CD4-positive, CD25-positive, alpha-beta regulatory T cell (primary cell): ENCODE measurements at regions not wholly inside any gene's neighbourhood (a gene's known extent, or its start where the extent isn't known, plus 50 kb on each side); places are given as distances from the start of the nearest gene placed in this dataset.

Experiments used
- ATAC-seq, 2 donors: fragments of 150-1000 bp; cut with Tn5 transposase; one replicate each; pipeline ENCODE4 v1.10.0; 2021; ENCODE audit warnings: low read depth in 2 of 2, moderate number of reproducible peaks in 2 of 2, moderate library complexity in 1 of 2
- DNase-seq, 3 donors: peaks; one replicate each; pipeline versions ENCODE4 v3.0.0 to v3.0.0-alpha.2; 2012 to 2022; ENCODE audit warnings: mixed read lengths in 1 of 3
- H3K27ac ChIP-seq: one replicate; pipeline ENCODE4 v1.7.0; 2013; ENCODE audit warnings: mild to moderate bottlenecking, low read length; ENCODE audit not compliant: insufficient read depth, poor library complexity, severe bottlenecking
- H3K27me3 ChIP-seq: one replicate; pipeline ENCODE4 v1.7.0; 2013; ENCODE audit warnings: low read length; ENCODE audit not compliant: control insufficient read depth, insufficient read depth
- H3K36me3 ChIP-seq: one replicate; pipeline ENCODE4 v1.7.0; 2013; ENCODE audit warnings: mild to moderate bottlenecking, low read length, moderate library complexity; ENCODE audit not compliant: control insufficient read depth, insufficient read depth
- H3K4me1 ChIP-seq: 2 replicates; pipeline ENCODE4 v1.7.0; 2013; ENCODE audit warnings: mild to moderate bottlenecking, low read length; ENCODE audit not compliant: insufficient read depth, control insufficient read depth, poor library complexity, severe bottlenecking
- H3K4me3 ChIP-seq: one replicate; pipeline ENCODE4 v1.7.0; 2013; ENCODE audit warnings: low read depth, mild to moderate bottlenecking, low read length, moderate library complexity
- H3K9me3 ChIP-seq, 2 experiments: 1 replicate in 1 of 2; 2 replicates in 1 of 2; pipeline ENCODE4 v1.7.0; 2013; ENCODE audit warnings: low read length in 2 of 2, mild to moderate bottlenecking in 1 of 2, moderate library complexity in 1 of 2; ENCODE audit not compliant: control insufficient read depth in 2 of 2
- H3K27ac Mint-ChIP-seq, 3 donors: one replicate each; pipeline ENCODE4 v1.8.0; 2020 to 2022; ENCODE audit warnings: mild to moderate bottlenecking in 3 of 3, mixed read lengths in 3 of 3, moderate library complexity in 2 of 3
- H3K27me3 Mint-ChIP-seq: one replicate; pipeline ENCODE4 v1.8.0; 2022; ENCODE audit warnings: mild to moderate bottlenecking, mixed read lengths
- H3K36me3 Mint-ChIP-seq: one replicate; pipeline ENCODE4 v1.8.0; 2020; ENCODE audit warnings: mixed read lengths
- H3K4me1 Mint-ChIP-seq, 4 donors: one replicate each; pipeline ENCODE4 v1.8.0; 2020 to 2022; ENCODE audit warnings: mixed read lengths in 4 of 4, mild to moderate bottlenecking in 1 of 4
- H3K4me3 Mint-ChIP-seq, 4 donors: one replicate each; pipeline ENCODE4 v1.8.0; 2020 to 2022; ENCODE audit warnings: mild to moderate bottlenecking in 4 of 4, mixed read lengths in 4 of 4, moderate library complexity in 3 of 4
- H3K9me3 Mint-ChIP-seq, 7 donors: one replicate each; pipeline ENCODE4 v1.8.0; 2020 to 2022; ENCODE audit warnings: mixed read lengths in 7 of 7, mild to moderate bottlenecking in 3 of 7, moderate library complexity in 2 of 7

- Histone ChIP-seq H3K36me3 (no peaks in the 10 kb centered on the region), H3K4me1 (no peaks in the 10 kb centered on the region), H3K27me3 (no peaks in the 10 kb centered on the region), H3K4me3 (no peak overlapping the region), H3K9me3 (no peaks in the 10 kb centered on the region), H3K27ac (no peak overlapping the region)
- DNase-seq (no peak), ATAC-seq (no peak)
- no peak overlapping the region for H3K4me3 Mint-ChIP-seq
- peaks cover 4% of the 10 kb centered on the region for H3K27me3 Mint-ChIP-seq
- H3K9me3 Mint-ChIP-seq: peaks cover 0 to 9% (median 0%) of the 10 kb centered on the region in 7 donors
- peaks cover 0 to 3% (median 0%) of the 10 kb centered on the region in 4 donors for H3K4me1 Mint-ChIP-seq
- H3K36me3 Mint-ChIP-seq: no peaks in the 10 kb centered on the region
- no peak overlapping the region for H3K27ac Mint-ChIP-seq
These were observed 80.8 kb downstream of the DACT1 start for GRCh38 chr14:58718226-58719205.

GRCh38 chr14:58721723-58722122 lies 84.0 kb downstream of the DACT1 start:
- no peaks in the 10 kb centered on the region for H3K36me3 Mint-ChIP-seq
- no peak overlapping the region for H3K4me3 ChIP-seq
- peaks cover 8% of the 10 kb centered on the region for H3K27me3 Mint-ChIP-seq
- H3K9me3 ChIP-seq: no peaks in the 10 kb centered on the region
- ATAC-seq: no peak
- no peak overlapping the region for H3K4me3 Mint-ChIP-seq
- no peaks in the 10 kb centered on the region for H3K4me1 ChIP-seq
- DNase-seq: no peak
- peaks cover 0 to 6% (median 0%) of the 10 kb centered on the region in 7 donors for H3K9me3 Mint-ChIP-seq
- H3K27ac Mint-ChIP-seq: no peak overlapping the region
- H3K36me3 ChIP-seq: no peaks in the 10 kb centered on the region
- no peaks in the 10 kb centered on the region for H3K4me1 Mint-ChIP-seq
- no peaks in the 10 kb centered on the region for H3K27me3 ChIP-seq
- no peak overlapping the region for H3K27ac ChIP-seq

- H3K27ac Mint-ChIP-seq: no peak overlapping the region
- no peak for DNase-seq
- no peaks in the 10 kb centered on the region for H3K27me3 ChIP-seq
- peaks cover 8% of the 10 kb centered on the region for H3K27me3 Mint-ChIP-seq
- H3K27ac ChIP-seq: no peak overlapping the region
- no peaks in the 10 kb centered on the region for H3K9me3 ChIP-seq
- no peaks in the 10 kb centered on the region for H3K36me3 ChIP-seq
- no peaks in the 10 kb centered on the region for H3K36me3 Mint-ChIP-seq
- H3K4me1 ChIP-seq: no peaks in the 10 kb centered on the region
- peaks cover 0 to 6% (median 0%) of the 10 kb centered on the region in 7 donors for H3K9me3 Mint-ChIP-seq
- no peak overlapping the region for H3K4me3 ChIP-seq
- no peaks in the 10 kb centered on the region for H3K4me1 Mint-ChIP-seq
- ATAC-seq: no peak
- H3K4me3 Mint-ChIP-seq: no peak overlapping the region
These were observed 84.7 kb downstream of the DACT1 start for GRCh38 chr14:58722441-58722840.

GRCh38 chr14:58724206-58724605 lies 86.4 kb downstream of the DACT1 start:
- Mint-ChIP-seq H3K9me3 (peaks cover 0 to 2% (median 0%) of the 10 kb centered on the region in 7 donors), H3K36me3 (no peaks in the 10 kb centered on the region)
- no peak for ATAC-seq

GRCh38 chr14:58724702-58725101 lies 86.9 kb downstream of the DACT1 start:
- no peak overlapping the region for H3K4me3 ChIP-seq
- H3K4me1 ChIP-seq: no peaks in the 10 kb centered on the region
- Mint-ChIP-seq H3K9me3 (peaks cover 0 to 2% (median 0%) of the 10 kb centered on the region in 7 donors), H3K27ac (no peak overlapping the region), H3K4me1 (no peaks in the 10 kb centered on the region), H3K4me3 (no peak overlapping the region), H3K36me3 (no peaks in the 10 kb centered on the region), H3K27me3 (peaks cover 8% of the 10 kb centered on the region)
- H3K36me3 ChIP-seq: no peaks in the 10 kb centered on the region
- no peak for DNase-seq
- no peaks in the 10 kb centered on the region for H3K27me3 ChIP-seq
- H3K27ac ChIP-seq: no peak overlapping the region
- no peaks in the 10 kb centered on the region for H3K9me3 ChIP-seq
- no peak for ATAC-seq

More at GRCh38 chr14:58724206-58724605, 86.4 kb downstream of the DACT1 start:
- DNase-seq: no peak
- H3K4me3 ChIP-seq: no peak overlapping the region
- Mint-ChIP-seq H3K4me1 (no peaks in the 10 kb centered on the region), H3K4me3 (no peak overlapping the region), H3K27ac (no peak overlapping the region), H3K27me3 (peaks cover 8% of the 10 kb centered on the region)
- no peak overlapping the region for H3K27ac ChIP-seq
- H3K4me1 ChIP-seq: no peaks in the 10 kb centered on the region
- no peaks in the 10 kb centered on the region for H3K9me3 ChIP-seq
- no peaks in the 10 kb centered on the region for H3K36me3 ChIP-seq
- H3K27me3 ChIP-seq: no peaks in the 10 kb centered on the region

- H3K36me3 ChIP-seq: no peaks in the 10 kb centered on the region
- no peaks in the 10 kb centered on the region for H3K27me3 ChIP-seq
- ATAC-seq: no peak
- DNase-seq: no peak
- Mint-ChIP-seq H3K4me3 (no peak overlapping the region), H3K27ac (no peak overlapping the region), H3K4me1 (no peaks in the 10 kb centered on the region), H3K36me3 (no peaks in the 10 kb centered on the region), H3K9me3 (peaks cover 0 to 2% (median 0%) of the 10 kb centered on the region in 7 donors), H3K27me3 (peaks cover 8% of the 10 kb centered on the region)
- no peaks in the 10 kb centered on the region for H3K9me3 ChIP-seq
- no peak overlapping the region for H3K27ac ChIP-seq
- H3K4me1 ChIP-seq: no peaks in the 10 kb centered on the region
- no peak overlapping the region for H3K4me3 ChIP-seq
These were observed 87.5 kb downstream of the DACT1 start for GRCh38 chr14:58725226-58725625.

- no peaks in the 10 kb centered on the region for H3K9me3 ChIP-seq
- no peaks in the 10 kb centered on the region for H3K4me1 Mint-ChIP-seq
These were observed 88.1 kb downstream of the DACT1 start for GRCh38 chr14:58725871-58726270.

More at GRCh38 chr14:58725871-58726270, 88.1 kb downstream of the DACT1 start:
- Mint-ChIP-seq H3K27ac (no peak overlapping the region), H3K36me3 (no peaks in the 10 kb centered on the region), H3K4me3 (no peak overlapping the region), H3K9me3 (peaks cover 0 to 2% (median 0%) of the 10 kb centered on the region in 7 donors), H3K27me3 (peaks cover 8% of the 10 kb centered on the region)
- Histone ChIP-seq H3K27me3 (no peaks in the 10 kb centered on the region), H3K27ac (no peak overlapping the region), H3K4me1 (no peaks in the 10 kb centered on the region), H3K4me3 (no peak overlapping the region), H3K36me3 (no peaks in the 10 kb centered on the region)
- DNase-seq (no peak), ATAC-seq (no peak)
